Duodenal mucosa (tissue), 2 donors: ENCODE measurements at regions not wholly inside any gene's neighbourhood (a gene's known extent, or its start where the extent isn't known, plus 50 kb on each side); places are given as distances from the start of the nearest gene placed in this dataset.
"Not testable (repeated sequence)": the region's sequence is repeated elsewhere in the genome, so short reads cannot be mapped to it uniquely, and the experiment has no call there.

Experiments used
- H3K27ac ChIP-seq: one replicate; pipeline ENCODE4 v1.7.0; 2013; ENCODE audit warnings: low read depth, low read length
- H3K27me3 ChIP-seq, 2 donors: one replicate each; pipeline ENCODE4 v1.7.0; 2013; ENCODE audit warnings: low read length in 2 of 2, control low read depth in 1 of 2; ENCODE audit not compliant: insufficient read depth in 2 of 2, control insufficient read depth in 1 of 2
- H3K36me3 ChIP-seq, 2 donors: one replicate each; pipeline ENCODE4 v1.7.0; 2013; ENCODE audit warnings: low read length in 2 of 2, control low read depth in 1 of 2; ENCODE audit not compliant: insufficient read depth in 2 of 2, control insufficient read depth in 1 of 2
- H3K4me1 ChIP-seq, 2 donors: one replicate each; pipeline ENCODE4 v1.7.0; 2013; ENCODE audit warnings: low read length in 2 of 2, control low read depth in 1 of 2; ENCODE audit not compliant: insufficient read depth in 2 of 2, control insufficient read depth in 1 of 2
- H3K4me3 ChIP-seq, 2 donors: one replicate each; pipeline ENCODE4 v1.7.0; 2013; ENCODE audit warnings: low read length in 2 of 2, low read depth in 1 of 2
- H3K9ac ChIP-seq, 2 donors: one replicate each; pipeline ENCODE4 v1.7.0; 2013; ENCODE audit warnings: low read length in 2 of 2, low read depth in 1 of 2
- H3K9me3 ChIP-seq, 2 donors: one replicate each; pipeline ENCODE4 v1.7.0; 2013; ENCODE audit warnings: low read length in 2 of 2, control low read depth in 1 of 2; ENCODE audit not compliant: control insufficient read depth in 1 of 2

DNA sequence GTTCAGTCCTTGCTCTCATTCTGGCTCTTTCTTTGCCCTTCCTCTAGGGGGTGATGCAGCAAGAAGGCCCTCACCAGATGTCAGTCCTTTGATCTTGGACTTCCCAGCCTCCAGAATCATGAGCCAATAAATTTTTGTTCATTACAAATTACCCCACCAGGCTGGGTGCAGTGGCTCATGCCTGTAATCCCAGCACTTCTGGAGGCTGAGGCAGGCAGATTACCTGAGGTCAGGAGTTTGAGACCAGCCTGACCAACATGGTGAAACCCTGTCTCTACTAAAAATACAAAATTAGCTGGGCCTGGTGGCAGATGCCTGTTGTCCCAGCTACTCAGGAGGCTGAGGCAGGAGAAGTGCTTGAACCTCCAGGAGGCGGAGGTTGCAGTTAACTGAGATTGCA lies 106.3 kb upstream of the TRPM1 start:
- H3K4me1 ChIP-seq, H3K36me3 ChIP-seq, H3K4me3 ChIP-seq, H3K27ac ChIP-seq, H3K9ac ChIP-seq, H3K9me3 ChIP-seq, H3K27me3 ChIP-seq: not testable (repeated sequence)

DNA sequence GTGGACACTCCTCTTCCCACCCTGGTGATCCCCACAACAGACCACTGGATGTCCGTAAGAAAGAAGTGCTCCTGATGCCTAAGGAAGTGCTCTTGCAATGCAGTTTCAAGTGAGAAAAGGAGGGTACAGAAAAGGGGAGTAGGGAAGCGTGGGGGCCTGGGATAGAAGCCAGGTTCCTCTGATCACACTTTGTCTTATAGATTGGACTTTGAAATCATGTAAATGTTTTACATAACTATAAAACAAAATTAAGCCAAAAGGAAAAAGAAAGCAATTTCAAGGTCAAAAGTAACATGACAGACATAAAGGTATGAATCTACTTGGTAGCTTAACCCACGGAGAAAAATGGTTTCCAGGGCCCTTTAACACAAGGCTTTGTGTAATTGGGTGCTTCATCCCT lies 107.3 kb upstream of the TRPM1 start:
- H3K9me3 ChIP-seq: peaks cover 5 to 6% of the 10 kb centered on the region in 2 donors
- peaks cover 5 to 9% of the 10 kb centered on the region in 2 donors for H3K4me1 ChIP-seq
- H3K27me3 ChIP-seq: no peaks in the 10 kb centered on the region
- H3K36me3 ChIP-seq: no peaks in the 10 kb centered on the region
- no peak overlapping the region for H3K4me3 ChIP-seq
- no peak overlapping the region for H3K27ac ChIP-seq
- H3K9ac ChIP-seq: no peak overlapping the region

DNA sequence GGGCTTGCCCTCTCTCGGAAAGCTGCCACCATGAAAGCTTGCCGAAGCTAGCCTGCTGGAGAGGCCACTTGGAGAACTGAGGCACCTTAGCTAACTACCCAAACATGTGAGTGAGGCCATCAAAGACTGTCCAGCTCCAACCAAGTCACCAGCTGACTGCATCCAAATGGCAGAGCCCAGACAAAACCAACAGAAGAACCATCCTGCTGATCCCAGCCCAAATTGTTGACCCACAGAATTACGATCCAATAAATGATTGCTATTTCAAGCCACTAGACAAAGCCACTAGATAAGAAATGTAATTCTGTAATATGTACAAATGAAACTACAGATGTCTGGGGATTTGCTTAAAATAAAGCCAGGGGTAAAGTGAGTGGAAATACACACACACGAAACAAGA lies 109.8 kb upstream of the TRPM1 start:
- Histone ChIP-seq H3K4me3 (no peak overlapping the region), H3K27me3 (no peaks in the 10 kb centered on the region), H3K36me3 (no peaks in the 10 kb centered on the region), H3K27ac (no peak overlapping the region), H3K9me3 (peaks cover 5 to 6% of the 10 kb centered on the region in 2 donors), H3K4me1 (peaks cover 16 to 21% of the 10 kb centered on the region in 2 donors), H3K9ac (no peak overlapping the region)

DNA sequence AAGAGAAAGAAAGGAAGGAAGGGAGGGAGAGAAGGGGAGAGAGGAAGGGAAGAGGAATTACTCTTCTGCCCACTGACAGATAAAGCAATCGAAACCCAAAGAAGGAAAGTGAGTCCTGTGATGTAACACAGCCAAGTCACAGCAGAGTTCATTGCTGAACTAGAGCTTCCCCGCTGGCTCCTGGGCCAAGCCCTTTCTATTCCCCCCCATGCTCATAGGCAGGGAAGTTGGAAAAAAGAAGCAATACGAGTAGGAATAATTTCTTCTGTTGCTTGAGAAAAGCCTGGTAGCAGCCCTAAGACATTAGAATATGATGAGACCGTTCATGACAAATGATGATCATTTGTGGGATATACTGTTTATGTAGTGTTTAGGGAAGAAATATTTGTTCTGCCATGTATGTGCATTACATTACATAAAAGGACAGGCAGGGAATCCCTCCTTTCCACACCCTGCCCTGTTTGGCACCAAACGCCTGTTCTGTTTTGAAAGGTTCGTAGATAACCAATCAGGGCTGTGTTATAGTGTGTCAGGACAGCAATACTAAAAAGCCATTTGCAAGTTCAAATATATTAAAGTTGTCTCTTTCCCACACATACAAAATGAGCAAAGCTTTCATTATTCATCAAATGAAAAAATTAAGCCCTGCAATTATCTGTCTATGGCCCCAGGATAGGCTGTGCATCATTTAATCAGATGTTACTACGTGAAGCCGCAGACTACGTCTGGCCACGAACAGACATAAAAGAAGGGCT lies 111.0 kb upstream of the TRPM1 start:
- Histone ChIP-seq H3K4me3 (no peak overlapping the region), H3K9me3 (peaks cover 5 to 6% of the 10 kb centered on the region in 2 donors), H3K4me1 (peaks cover 24 to 29% of the 10 kb centered on the region in 2 donors), H3K27me3 (no peaks in the 10 kb centered on the region), H3K27ac (no peak overlapping the region), H3K36me3 (no peaks in the 10 kb centered on the region), H3K9ac (no peak overlapping the region)

DNA sequence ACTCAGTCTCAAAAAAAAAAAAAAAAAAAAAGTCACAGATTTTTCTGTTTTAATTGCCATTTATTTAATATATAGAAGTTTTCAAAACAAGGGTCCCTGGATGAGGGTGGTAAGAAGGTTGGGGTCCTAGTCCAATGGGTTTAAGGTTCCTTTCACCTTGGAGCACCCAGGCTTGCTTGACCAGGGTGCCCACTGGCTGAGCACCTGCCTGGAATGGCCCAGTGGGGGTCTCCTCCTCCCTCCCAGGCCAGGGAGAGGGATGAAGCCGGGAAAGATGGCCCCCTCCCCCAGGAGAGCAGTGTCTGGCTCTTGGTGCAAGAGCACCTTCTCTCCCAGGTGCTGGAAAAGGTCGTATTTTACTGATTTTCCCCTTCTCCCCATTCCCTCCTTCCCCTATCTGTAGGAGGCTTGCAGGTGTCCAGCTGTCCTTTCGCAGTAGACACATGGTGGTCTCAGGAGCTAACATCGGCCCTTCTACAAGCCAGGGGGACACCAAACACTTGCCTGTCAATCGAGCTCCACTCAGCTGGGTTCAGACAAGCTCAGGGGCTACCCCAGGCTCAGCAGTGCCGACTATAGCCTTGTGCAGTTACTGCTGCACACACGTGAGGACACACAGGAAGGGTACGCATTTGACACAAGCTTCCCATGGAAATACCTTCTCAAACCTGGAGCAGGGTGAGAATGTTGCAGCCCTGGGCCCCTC lies 112.3 kb upstream of the KLF13 start:
- Histone ChIP-seq H3K9me3 (peaks cover 5 to 6% of the 10 kb centered on the region in 2 donors), H3K36me3 (no peaks in the 10 kb centered on the region), H3K9ac (peak overlapping the region; percentile 45 to 89), H3K4me3 (no peak overlapping the region), H3K27me3 (no peaks in the 10 kb centered on the region), H3K4me1 (peaks cover 19 to 21% of the 10 kb centered on the region in 2 donors), H3K27ac (no peak overlapping the region)

DNA sequence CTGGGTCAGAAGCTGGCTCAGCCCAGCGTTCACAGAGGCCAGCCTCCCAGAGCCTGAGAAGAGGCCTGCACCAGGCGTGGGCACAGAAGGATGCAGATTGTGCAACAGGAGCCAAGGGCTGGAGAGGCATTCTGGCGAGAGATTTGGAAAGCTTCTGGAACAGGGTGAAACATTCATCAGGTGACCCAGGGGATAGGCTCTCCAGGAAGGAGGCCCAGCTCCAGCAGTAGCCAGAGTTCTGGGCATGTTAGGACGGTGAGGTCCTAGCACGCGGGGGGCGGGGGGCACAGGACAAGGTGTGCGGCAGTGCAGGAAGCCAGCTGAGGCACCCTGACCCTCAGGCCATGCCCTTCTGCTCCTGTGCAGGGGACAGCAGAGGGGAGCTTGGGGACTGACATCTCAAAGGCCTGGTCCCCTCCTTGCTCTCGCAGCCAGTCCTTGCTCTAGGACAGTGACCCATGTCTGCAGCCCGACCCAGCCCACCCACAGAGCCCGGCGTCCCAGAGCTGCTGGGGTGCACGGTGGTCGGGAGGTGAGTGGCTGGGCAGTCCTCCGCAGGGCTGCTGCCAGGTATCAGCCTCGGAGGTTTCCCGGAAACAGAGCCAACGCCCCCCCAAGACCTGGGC lies 111.7 kb upstream of the KLF13 start:
- H3K4me1 ChIP-seq: peaks cover 19 to 20% of the 10 kb centered on the region in 2 donors
- H3K36me3 ChIP-seq: no peaks in the 10 kb centered on the region
- no peaks in the 10 kb centered on the region for H3K27me3 ChIP-seq
- H3K9me3 ChIP-seq: peaks cover 5 to 6% of the 10 kb centered on the region in 2 donors
- H3K9ac ChIP-seq: peak overlapping the region; percentile 45 to 89
- peak overlapping the region; percentile 53 to 61 for H3K4me3 ChIP-seq
- H3K27ac ChIP-seq: peak overlapping the region; percentile 97

DNA sequence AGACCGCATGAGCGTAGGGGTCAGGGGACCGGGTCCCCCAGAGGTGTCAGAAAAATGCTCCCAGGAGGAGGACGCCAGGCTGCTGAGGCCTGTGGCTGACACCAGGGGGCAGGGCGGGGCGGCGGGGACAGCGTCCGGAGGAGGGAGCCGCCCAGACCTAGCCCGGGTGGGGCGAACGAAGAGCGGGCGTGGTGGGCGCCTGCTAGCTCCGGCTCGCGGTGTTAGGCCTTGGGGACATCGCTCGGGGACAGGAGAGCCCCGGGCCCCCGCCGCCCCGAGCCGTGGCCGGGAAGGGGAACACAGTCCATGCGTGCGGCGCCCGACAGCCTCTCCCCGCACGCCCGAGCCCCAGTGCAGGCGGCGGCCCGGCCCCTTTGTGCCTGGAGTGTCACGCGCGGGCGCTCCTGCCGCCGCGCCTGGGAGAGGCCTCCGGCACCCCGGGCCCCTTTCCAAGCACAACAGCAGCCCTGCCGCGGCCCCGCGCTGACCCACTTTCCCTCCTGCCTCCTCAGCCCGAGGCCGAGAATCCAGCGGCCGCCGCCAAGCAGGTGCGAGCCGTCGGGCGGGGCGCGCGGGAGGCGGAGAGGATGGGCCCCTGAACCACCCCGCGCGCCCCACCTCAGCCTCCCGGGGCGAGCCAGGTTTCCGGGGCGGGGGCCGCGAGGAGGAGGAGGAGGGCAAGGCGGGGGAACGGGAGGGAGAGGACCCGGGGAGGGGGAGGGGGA lies 111.0 kb upstream of the KLF13 start:
- peak overlapping the region; percentile 53 to 61 for H3K4me3 ChIP-seq
- no peaks in the 10 kb centered on the region for H3K36me3 ChIP-seq
- peak overlapping the region; percentile 69 to 89 for H3K9ac ChIP-seq
- H3K9me3 ChIP-seq: peaks cover 5 to 6% of the 10 kb centered on the region in 2 donors
- H3K27me3 ChIP-seq: no peaks in the 10 kb centered on the region
- peak overlapping the region; percentile 97 for H3K27ac ChIP-seq
- H3K4me1 ChIP-seq: peaks cover 19 to 20% of the 10 kb centered on the region in 2 donors

DNA sequence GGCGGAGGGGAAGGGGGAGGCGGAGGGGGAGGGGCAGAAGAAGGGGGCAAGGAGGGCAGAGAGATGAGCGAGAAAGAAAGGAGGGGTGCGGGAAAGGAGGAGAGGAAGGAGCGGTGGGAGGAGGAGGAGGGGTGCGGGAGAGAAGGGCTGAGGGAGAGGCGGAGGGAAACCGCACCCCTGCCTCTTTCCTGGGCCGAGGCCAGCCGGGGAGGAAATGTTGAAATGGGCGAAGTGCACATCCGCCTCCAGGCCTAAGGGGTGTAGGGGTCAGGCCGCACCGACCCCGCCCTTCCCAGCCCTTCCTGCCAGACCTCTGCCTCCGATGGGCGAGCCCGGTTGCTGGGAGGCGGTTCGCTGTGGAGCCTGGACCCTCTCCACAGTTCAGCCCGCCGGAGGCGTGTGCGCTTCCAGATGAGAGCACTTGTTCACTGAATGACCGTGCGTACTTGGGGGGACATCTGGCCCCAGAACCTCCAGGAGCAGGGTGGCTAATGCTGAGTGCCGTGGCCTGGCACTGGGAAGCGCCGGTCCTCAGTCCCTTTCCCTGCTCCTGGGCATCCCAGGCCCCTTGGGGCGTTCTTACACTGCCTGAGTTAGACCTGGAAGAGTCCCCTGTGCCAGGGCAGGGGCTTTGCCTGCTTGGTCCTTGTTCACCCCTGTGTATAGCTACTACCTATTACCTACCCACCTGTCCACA lies 110.3 kb upstream of the KLF13 start:
- H3K36me3 ChIP-seq: no peaks in the 10 kb centered on the region
- H3K9ac ChIP-seq: peak overlapping the region; percentile 73 to 89
- peak overlapping the region; percentile 53 to 63 for H3K4me3 ChIP-seq
- H3K27ac ChIP-seq: peak overlapping the region; percentile 79
- H3K4me1 ChIP-seq: peaks cover 19 to 20% of the 10 kb centered on the region in 2 donors
- H3K9me3 ChIP-seq: peaks cover under 1 to 2% of the 10 kb centered on the region in 2 donors
- H3K27me3 ChIP-seq: no peaks in the 10 kb centered on the region

DNA sequence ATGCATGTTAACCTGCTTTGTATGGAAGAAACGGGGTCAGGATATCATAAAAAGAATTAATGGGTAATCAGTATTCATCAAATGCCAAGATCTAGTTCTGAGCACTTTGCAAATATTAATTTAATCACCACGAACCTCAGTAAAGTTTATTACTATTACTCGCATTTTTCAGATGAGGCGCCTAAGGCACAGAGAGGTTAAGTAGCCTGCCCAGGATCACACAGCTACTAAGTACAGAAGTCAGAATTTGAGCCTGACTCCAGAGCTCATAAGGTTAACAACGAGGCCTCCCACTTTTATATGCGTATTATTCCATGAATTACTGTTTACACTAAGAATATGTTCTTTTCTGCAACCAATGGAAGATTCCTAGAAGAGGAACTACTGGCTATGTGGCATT lies 109.6 kb upstream of the KLF13 start:
- Histone ChIP-seq H3K27ac (peak overlapping the region; percentile 79), H3K9me3 (no peaks in the 10 kb centered on the region), H3K4me1 (peaks cover 23 to 24% of the 10 kb centered on the region in 2 donors), H3K9ac (peak overlapping the region; percentile 73 to 89), H3K36me3 (no peaks in the 10 kb centered on the region), H3K4me3 (peak overlapping the region; percentile 53 to 63), H3K27me3 (no peaks in the 10 kb centered on the region)
